ENCODE measurements at regions not wholly inside any gene's neighbourhood (a gene's known extent, or its start where the extent isn't known, plus 50 kb on each side); places are given as distances from the start of the nearest gene placed in this dataset.

DNA sequence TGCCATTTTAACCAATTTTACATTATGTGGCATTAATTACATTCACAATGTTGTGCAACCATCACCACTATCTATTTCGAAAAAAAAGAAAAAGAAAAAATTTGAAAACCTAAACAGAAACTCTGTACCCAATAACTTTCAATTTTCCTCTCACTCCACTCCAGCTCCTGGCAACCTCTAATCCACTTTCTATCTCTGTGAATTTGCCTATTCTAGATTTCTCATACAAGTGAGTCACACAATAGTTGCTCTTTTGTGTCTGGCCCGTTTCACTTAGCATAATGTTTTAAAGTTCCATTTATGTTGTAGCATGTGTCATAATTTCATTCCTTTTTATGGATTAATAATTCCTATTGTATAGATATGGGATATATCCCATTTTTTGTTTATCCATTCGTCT lies 53.3 kb upstream of the TBC1D5 start:
- H3K9me3 ChIP-seq (ENCODE audit: control insufficient read depth in 1 of 2, low read length in 2 of 2), result peaks cover 0 to 5% of the 10 kb centered on the region in 2 donors
- H3K9ac ChIP-seq (ENCODE audit: low read depth in 1 of 2, low read length in 2 of 2), result no peak overlapping the region
- H3K36me3 ChIP-seq (ENCODE audit: control insufficient read depth in 1 of 2, insufficient read depth in 2 of 2, low read length in 2 of 2), result no peaks in the 10 kb centered on the region
- no peak overlapping the region for H3K27ac ChIP-seq (ENCODE audit: low read depth, low read length)
- H3K4me3 ChIP-seq (ENCODE audit: low read depth in 1 of 2, low read length in 2 of 2), result no peak overlapping the region
- no peaks in the 10 kb centered on the region for H3K4me1 ChIP-seq (ENCODE audit: control insufficient read depth in 1 of 2, insufficient read depth in 2 of 2, low read length in 2 of 2)
- no peaks in the 10 kb centered on the region for H3K27me3 ChIP-seq (ENCODE audit: control insufficient read depth in 1 of 2, insufficient read depth in 2 of 2, low read length in 2 of 2)

DNA sequence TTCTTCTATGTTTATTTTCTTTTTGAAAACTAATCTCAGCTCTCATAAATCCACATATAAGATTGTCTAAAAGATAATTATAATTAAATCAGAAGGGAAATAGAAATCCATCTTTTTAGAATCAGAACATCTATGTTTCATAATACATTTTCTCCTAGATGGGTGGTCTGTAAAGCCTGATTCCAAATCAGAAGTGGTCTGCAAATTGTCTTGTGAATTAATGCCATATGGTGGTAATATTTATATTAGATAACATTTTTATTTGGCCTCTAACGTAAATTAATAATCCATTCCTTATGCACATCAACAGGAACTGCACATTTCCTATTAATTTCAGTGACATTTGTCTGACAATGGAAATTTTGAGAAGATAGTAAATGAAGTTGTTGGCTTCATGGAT lies 52.8 kb upstream of the TBC1D5 start:
- H3K9ac ChIP-seq (ENCODE audit: low read depth in 1 of 2, low read length in 2 of 2), result no peak overlapping the region
- H3K36me3 ChIP-seq (ENCODE audit: control insufficient read depth in 1 of 2, insufficient read depth in 2 of 2, low read length in 2 of 2), result no peaks in the 10 kb centered on the region
- no peaks in the 10 kb centered on the region for H3K27me3 ChIP-seq (ENCODE audit: control insufficient read depth in 1 of 2, insufficient read depth in 2 of 2, low read length in 2 of 2)
- H3K9me3 ChIP-seq (ENCODE audit: control insufficient read depth in 1 of 2, low read length in 2 of 2), result peaks cover 0 to 5% of the 10 kb centered on the region in 2 donors
- H3K4me3 ChIP-seq (ENCODE audit: low read depth in 1 of 2, low read length in 2 of 2), result no peak overlapping the region
- H3K4me1 ChIP-seq (ENCODE audit: control insufficient read depth in 1 of 2, insufficient read depth in 2 of 2, low read length in 2 of 2), result no peaks in the 10 kb centered on the region
- no peak overlapping the region for H3K27ac ChIP-seq (ENCODE audit: low read depth, low read length)

DNA sequence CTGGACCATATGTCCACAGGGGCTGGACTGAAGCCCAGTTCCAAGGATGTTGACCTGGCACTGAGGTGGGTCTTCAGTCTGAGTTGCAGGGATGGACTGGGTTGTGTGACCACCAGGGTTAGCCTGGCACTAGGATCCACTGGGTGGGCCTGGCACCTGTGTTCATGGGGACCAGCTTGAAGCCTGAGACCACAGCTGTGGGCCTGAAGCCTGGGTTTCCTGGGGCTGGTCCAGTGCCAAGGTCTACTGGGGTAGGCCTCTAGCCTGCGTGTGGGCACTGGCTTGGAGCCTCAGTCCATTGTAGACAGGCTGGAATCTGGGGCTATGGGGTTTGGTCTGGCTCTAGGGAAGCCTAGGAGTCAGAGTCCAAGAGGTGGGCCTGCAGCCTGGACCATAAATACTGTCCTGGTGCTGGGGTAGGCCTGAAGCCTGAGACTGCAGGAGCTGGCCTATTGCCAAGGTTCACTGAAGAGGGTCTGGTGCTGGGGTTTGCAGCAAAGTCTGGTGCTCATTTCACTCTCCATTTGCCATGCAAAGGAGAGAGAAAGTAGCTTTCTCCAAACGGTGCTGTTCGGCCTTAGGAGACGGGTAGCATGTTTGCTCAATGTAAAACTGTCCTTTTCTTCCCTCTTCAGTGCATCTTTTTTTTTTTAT lies 51.2 kb upstream of the TBC1D5 start:
- H3K36me3 ChIP-seq (ENCODE audit: control insufficient read depth in 1 of 2, insufficient read depth in 2 of 2, low read length in 2 of 2), result no peaks in the 10 kb centered on the region
- H3K4me3 ChIP-seq (ENCODE audit: low read depth in 1 of 2, low read length in 2 of 2), result no peak overlapping the region
- H3K9me3 ChIP-seq (ENCODE audit: control insufficient read depth in 1 of 2, low read length in 2 of 2), result peaks cover 0 to 5% of the 10 kb centered on the region in 2 donors
- H3K9ac ChIP-seq (ENCODE audit: low read depth in 1 of 2, low read length in 2 of 2), result no peak overlapping the region
- no peaks in the 10 kb centered on the region for H3K4me1 ChIP-seq (ENCODE audit: control insufficient read depth in 1 of 2, insufficient read depth in 2 of 2, low read length in 2 of 2)
- H3K27ac ChIP-seq (ENCODE audit: low read depth, low read length), result no peak overlapping the region
- H3K27me3 ChIP-seq (ENCODE audit: control insufficient read depth in 1 of 2, insufficient read depth in 2 of 2, low read length in 2 of 2), result no peaks in the 10 kb centered on the region
